ENCODE measurements at regions not wholly inside any gene's neighbourhood (a gene's known extent, or its start where the extent isn't known, plus 50 kb on each side); places are given as distances from the start of the nearest gene placed in this dataset.

GRCh38 chr5:104699438-104699837, 1136.8 kb upstream of the NUDT12 start:
- no peak for TF ChIP-seq CTCF (conservative IDR thresholded peaks at IDR 0.05; ENCODE audit: low read depth, low read length)
- no peak for DNase-seq (ENCODE audit: low read depth)
- H3K4me3 ChIP-seq (ENCODE audit: low read depth, low read length) = no peak overlapping the region

- no peak for TF ChIP-seq CTCF (conservative IDR thresholded peaks at IDR 0.05; ENCODE audit: low read depth, low read length)
- H3K4me3 ChIP-seq (ENCODE audit: low read depth, low read length) = no peak overlapping the region
- no peak for DNase-seq (ENCODE audit: low read depth)
These were observed 1098.7 kb upstream of the NUDT12 start for GRCh38 chr5:104661256-104661655.

GRCh38 chr5:104659497-104659896, 1096.9 kb upstream of the NUDT12 start:
- no peak overlapping the region for H3K4me3 ChIP-seq (ENCODE audit: low read depth, low read length)
- no peak for DNase-seq (ENCODE audit: low read depth)
- TF ChIP-seq CTCF (conservative IDR thresholded peaks at IDR 0.05; ENCODE audit: low read depth, low read length) = no peak

GRCh38 chr5:104652271-104652861, 1089.8 kb upstream of the NUDT12 start:
- no peak for TF ChIP-seq CTCF (conservative IDR thresholded peaks at IDR 0.05; ENCODE audit: low read depth, low read length)
- DNase-seq (ENCODE audit: low read depth) = no peak
- no peak overlapping the region for H3K4me3 ChIP-seq (ENCODE audit: low read depth, low read length)

GRCh38 chr5:104650313-104651055, 1087.9 kb upstream of the NUDT12 start:
- no peak overlapping the region for H3K4me3 ChIP-seq (ENCODE audit: low read depth, low read length)
- TF ChIP-seq CTCF (conservative IDR thresholded peaks at IDR 0.05; ENCODE audit: low read depth, low read length) = no peak
- DNase-seq (ENCODE audit: low read depth) = no peak

- TF ChIP-seq CTCF (conservative IDR thresholded peaks at IDR 0.05; ENCODE audit: low read depth, low read length) = no peak
- no peak overlapping the region for H3K4me3 ChIP-seq (ENCODE audit: low read depth, low read length)
- DNase-seq (ENCODE audit: low read depth) = no peak
These were observed 1083.8 kb upstream of the NUDT12 start for GRCh38 chr5:104646416-104646815.

- DNase-seq (ENCODE audit: low read depth) = peak; percentile 12
- H3K4me3 ChIP-seq (ENCODE audit: low read depth, low read length) = no peak overlapping the region
- TF ChIP-seq CTCF (conservative IDR thresholded peaks at IDR 0.05; ENCODE audit: low read depth, low read length) = no peak
These were observed 1080.7 kb upstream of the NUDT12 start for GRCh38 chr5:104643320-104643719.

All from choroid plexus epithelial cell (primary cell).